NCI-H1417 (cell line): ENCODE measurements at regions not wholly inside any gene's neighbourhood (a gene's known extent, or its start where the extent isn't known, plus 50 kb on each side); places are given as distances from the start of the nearest gene placed in this dataset.

Experiments
- DNase-seq, 3 experiments: peaks; one replicate each; lab custom pipeline; 2025; lab: John Stamatoyannopoulos, UW

DNA sequence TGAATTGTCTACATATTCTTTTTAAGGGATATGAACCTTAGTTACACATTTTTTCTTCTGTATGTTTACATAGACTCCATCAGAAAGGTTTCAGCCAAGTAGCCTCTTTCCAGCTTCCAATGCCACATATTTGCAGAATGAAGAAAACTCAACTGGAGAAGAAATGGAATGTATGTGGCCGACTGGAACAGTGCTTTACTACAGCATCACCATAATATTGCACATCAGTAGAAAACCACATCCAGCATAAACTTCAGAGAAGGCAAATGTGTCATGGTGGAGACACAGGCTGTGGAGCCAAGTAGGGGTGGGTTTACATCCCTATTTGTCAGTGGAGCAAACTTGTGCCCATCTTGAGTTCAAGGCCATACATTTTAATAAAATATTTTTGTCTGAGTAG is 204.8 kb upstream of the LDB2 start:
- no peak for DNase-seq

DNA sequence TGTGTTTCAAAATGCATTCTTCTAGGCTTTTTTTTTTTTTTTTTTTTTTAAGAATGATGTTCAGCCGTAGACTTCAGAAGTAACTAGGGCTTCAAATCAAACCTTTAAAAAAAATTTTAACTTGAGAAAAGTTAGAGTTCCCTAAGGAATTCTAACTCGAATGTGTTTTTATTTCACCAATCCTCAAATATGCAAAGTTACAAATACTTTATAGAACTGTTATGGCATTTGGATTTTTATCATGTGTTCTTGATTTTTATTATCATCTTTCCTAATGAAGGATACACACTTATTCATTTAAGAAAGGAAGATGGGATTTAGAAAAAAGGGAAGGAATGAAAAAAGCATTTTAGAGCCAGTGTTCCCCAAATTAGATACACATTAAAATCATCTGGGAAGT is 200.6 kb upstream of the LDB2 start:
- DNase-seq: no peak

DNA sequence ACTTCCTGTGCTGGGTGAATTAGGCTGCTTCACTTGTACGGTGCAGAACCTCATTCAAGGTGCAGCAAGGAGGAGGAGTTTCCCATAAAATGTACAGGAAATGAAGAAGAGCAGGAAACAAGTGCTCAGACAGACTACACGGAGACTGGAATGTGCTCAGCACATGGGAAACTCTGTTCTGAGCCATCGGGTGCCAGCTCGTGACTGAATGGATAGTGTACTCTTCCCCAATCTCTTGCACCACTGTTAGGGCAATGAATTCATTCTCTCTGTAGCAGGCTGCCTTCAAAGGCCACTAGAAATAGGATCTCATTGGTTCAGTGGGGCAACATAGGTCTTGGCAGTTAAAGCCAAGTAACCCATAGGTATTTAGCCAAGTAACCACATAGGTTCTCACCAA is 200.0 kb upstream of the LDB2 start:
- DNase-seq: no peak

DNA sequence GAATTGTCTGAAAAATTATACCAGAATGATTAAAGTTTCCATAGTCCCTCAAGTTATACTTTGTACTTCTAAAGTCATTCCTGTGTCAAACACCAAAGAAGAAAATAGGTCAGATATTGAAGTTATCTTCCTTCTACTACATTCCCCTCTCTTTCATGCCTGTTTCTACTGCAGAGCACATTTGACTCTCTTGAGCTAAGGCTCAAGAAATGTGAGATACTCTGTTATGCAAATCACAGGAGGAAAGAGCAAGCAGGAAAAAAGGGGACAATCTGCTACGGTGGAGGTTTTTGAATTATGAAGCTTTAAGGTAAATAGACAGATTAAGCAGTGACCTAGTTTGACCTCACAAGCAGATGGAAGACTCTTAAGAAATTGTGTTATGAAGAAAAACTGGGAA is 198.9 kb upstream of the LDB2 start:
- no peak for DNase-seq

DNA sequence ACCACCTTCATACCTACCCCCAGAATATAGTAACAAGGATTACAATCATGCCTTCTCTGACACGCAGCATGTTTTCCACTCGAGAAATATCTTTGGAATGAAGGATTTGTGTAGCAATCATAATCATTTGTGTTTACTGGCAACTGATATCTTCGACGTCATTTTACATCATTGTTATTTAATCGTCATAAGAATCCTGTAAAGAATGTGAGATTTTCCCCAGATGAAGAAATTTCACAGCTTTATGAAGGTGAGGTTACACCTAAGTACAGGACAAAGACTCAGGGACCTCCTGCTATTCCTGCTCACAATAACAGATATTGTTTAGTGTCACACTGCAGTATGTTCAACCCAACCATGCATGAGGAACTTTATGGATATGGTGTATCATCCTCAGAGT is 198.2 kb upstream of the LDB2 start:
- no peak for DNase-seq

DNA sequence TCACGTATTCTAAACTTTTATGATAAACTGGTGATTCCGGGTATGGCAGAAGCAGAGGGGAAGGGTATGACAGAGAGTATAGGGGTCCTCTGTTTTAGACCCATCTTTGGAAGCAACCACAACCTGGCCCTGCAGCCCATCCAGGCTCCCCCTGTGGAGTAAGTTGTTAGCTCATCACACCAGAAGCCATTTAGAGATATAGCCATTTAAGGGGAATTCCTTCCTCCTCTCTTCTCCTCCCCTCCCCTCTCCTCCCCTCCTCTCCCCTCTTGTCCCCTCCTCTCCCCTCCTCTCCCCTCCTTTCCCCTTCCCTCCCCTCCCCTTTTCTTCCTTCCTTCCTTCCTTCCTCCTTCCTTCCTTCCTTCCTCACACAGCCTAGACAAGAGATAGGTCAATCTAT is 197.3 kb upstream of the LDB2 start:
- DNase-seq: no peak

DNA sequence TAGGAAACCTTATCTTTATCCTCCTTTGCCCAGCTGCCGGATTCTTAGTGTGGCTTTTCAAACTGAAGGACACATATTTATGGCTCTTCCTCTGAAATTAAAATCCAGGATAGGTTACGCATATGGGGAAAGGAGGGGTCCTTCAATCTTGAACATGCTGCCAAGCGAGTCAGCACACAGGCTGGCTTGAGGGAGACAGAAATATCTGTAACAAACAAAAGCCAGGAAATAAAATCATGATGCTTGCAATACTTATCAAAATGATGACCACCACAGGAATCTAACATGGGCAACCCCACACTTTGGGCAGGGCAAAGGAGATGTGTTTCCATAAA is 196.4 kb upstream of the LDB2 start:
- DNase-seq: no peak

DNA sequence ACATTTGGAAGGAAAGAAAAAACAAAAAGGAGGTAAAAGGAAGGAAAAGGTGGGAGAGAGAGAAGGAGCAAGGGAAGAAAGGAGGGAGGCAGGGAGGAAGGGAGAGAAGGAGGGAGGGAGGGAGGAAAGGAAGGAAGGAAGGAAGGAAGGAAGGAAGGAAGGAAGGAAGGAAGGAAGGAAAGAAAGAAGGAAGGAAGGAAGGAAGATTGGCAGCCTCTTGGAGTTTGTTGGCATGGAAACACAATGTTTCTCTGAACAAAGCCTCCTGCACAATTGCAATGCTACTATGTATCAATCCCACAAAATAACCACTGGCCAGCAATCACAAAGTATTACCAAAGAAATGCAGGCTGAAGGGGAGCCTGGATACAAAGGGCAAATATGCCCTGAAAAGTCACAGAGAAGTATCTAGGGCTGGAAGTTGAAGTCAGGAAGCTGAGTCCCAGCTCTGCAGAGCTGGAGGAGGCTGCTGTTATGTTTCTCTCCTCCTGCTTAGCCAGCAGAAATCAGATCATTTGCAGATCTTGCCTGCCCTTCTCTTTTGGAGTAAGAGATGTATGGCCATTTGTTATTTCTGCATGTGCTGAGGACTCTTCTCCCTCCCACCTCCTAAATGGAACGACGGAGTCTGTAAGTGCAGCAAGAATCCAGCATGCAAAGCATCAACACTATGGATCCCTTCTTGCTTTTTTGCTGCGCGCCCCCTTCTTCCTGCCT is 195.9 kb upstream of the LDB2 start:
- no peak for DNase-seq

DNA sequence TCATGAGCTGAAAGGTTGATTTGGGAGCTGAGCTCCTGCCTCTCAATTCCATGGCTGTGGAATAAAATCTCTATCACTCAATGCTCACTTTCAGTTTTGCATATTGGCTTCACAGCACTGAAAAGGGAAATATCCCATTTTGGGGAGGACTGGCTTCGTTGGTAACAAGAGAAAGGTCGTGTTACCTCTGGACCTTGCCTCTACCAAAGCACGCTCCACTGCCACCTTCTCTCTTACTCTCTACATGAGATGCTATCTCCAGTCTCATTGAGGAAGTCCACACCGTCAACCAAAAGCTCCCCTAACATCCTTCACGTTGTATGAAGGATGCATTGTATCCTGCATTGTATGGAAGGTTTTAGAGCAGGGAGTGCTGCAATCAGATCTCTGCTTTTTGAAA is 195.0 kb upstream of the LDB2 start:
- DNase-seq: no peak

DNA sequence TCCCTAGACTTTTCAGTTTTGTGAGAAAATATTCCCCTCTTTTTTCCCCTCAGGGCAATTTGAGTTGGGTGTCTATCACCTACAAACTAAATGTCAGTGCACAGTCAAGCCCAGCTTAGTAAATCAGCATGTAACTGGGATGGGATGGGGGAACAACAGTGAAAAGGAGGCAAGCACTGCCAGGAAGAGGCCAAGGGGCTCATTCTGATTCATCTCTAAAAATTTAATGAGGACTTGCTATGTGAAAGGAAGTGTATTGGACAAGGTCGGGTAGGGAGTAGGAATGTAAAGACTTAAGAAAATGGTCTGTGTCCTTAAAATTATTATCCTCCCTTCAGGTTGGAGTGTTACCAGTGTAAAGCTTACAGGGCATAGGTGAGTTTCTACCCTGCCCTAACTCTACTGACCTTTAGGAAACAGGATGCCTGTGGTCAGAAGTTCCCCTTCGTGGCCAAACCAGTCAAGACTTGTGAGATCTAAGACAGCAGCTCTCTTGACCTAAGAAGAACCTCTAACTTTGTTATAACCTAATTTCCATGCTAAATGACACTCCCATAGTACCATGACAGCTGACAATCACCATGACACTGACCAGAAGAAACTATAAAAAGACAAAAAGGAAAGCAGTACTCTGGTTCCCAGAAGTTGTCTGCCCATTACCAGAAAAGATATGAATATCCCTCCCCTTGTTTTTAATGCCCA is 194.4 kb upstream of the LDB2 start:
- DNase-seq: no peak

DNA sequence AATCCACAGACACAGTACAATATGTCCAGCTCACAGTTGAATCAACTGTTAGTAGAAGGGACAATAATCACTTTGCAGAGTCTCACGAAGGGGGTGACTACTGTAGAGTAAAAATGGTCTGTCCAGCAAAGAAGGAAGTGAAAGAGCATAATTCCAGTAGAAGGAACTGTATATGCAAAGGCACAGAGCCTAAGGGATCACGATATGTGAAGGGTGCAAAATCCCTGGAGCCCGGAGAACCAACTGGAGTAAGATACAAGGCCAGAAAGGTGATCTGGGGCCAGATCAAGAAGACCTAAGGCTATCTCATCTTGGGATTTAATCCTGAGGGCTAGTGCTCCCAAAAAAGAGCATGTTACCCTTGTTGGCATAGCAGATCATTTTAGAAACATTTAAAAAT is 192.7 kb upstream of the LDB2 start:
- DNase-seq: no peak

DNA sequence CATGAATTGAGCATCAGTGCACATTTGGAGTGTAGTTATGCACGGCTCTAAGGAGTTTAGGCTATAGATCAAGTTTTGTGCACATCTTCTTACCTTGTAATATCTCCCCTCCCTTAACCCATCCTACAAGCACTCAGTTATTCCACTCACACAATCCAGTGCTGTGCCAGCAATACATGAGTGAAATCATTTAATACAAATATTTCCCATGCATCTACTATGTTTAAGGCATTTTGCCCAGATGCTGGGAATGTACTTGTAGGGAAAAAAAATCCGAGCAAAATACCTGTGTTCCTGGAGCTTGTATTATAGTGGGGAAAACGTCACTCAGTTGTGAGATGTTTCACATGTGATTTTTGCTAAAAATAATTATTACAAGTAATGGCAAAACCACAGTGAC is 191.6 kb upstream of the LDB2 start:
- no peak for DNase-seq

DNA sequence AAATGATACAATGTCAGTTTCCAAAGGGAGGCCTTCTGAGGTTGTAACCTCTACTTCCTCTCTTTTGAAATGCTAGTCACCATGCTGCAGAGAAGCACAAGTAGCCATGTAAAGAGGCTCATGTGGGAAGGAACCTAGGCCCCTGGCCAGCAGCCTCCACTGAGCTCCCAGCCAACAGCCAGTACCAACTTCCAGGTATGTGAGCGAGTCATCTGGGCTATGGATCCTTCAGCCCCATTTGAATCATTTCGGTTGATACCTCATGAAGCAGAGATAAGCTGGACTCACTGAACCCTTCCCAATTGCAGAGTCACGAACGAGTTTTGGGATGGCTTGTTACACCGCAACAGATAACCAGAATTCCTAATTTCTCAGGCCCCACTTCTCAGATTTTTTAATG is 187.0 kb upstream of the LDB2 start:
- DNase-seq: no peak

DNA sequence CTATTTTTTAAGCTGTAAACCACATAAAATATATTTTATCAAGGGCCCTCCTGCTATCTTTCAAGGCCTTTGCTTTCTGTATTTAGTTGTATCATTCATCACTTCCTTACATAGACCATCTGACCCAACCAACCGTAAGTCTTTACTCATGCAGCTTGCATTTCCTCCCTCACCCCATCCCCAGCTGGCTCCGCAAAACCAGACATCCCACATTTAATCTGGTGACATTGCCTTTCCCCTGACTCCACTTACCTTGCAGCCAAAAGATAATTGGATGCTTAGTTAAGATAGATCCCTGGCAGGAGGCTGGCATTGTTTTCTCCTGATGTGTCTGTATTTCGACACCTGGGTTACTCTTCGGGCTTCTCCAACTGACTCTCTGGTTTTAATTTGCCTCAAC is 183.7 kb upstream of the LDB2 start:
- DNase-seq: no peak

DNA sequence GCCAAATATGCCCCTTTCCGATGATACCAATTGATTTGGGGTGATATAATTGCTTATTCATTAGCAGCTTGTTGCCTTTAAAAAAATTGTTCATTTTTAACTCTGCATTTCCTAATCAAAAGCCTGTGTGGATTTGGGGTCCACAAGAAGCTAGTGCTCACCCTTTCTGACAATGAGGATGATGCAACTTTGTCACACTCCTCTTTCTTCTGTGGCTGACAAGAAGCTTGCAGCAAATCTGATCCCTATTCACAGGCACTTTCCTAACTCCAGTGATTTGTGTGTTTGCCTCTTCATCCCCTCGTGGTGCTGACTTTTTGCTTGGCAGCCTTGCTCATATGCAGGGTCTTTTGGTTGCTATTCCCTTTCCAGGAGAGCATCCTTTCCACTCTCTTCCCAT is 182.7 kb upstream of the LDB2 start:
- DNase-seq: no peak

DNA sequence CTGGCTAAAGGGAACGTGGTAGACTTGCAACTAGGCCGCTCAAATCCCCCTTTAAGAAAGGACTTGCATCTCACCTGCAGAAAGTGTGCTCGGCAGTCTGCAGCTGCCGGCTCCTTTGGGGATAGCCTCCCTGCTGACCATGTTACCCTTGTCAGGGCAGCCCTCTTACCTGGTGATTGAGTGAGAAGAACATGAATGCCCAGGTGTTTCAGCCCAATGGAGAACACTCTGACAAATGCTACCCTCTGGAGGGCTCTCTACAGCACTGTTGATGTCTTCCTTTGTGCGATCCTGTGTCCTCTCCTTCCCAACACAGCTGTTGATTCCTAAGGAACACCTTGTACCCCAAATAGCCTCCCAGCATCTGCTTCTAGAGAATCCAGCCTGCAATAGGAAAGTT is 178.7 kb upstream of the LDB2 start:
- DNase-seq: no peak

DNA sequence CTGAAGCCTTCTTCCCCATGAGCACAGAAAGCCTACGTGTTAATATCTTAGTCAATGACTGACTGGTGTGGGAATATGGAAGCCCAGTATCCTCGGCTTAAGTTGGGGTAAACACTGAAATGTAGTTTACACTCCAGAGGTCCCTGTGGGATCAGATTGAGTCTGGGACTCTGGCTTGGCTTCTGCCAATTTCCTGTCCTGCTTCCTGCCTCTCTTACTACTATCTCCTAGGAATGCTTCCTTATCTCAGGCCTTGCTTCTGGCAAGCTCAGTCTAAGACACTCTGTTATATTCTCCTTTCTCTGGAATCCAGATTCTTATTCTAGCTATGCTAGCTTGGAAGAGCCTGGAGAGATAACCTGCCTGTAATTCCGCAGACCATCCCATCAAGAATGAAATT is 174.0 kb upstream of the LDB2 start:
- DNase-seq: no peak

DNA sequence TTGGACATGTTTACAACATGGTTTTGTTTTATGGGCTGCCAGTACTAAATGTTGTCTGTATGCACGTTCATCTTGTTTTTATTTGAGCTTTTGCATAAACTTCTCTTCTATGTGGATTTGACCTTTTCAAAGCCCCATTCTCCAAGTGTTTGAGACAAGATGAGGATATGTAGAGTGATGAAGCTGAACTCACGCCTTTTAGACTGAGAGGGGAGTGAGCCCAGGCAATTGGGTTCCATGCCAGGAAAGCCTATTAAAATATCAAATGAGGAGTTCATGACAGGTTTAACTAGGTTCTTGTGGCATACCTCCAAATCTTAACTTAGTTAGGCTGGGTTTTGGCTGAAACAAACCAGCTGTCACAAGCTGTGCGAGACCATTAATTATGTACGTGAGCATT is 170.4 kb upstream of the LDB2 start:
- no peak for DNase-seq

DNA sequence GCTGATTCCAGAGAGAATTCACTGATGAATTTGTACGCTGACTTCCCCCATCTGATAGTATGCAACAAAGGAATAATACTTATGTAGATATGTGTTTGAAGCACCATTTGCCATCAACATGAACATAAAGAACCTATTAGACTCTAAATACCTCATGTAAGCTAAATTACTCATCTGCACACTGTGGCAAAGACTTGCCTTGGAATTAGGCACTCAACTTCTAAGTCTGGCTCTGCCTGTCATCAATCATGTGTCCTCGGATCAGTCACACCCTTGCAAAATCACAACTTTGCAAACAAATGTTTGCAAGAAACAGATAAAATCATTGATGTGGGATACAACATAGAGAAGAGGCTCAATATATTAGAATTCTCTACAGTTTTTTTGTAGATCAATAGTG is 169.9 kb upstream of the LDB2 start:
- DNase-seq: no peak

DNA sequence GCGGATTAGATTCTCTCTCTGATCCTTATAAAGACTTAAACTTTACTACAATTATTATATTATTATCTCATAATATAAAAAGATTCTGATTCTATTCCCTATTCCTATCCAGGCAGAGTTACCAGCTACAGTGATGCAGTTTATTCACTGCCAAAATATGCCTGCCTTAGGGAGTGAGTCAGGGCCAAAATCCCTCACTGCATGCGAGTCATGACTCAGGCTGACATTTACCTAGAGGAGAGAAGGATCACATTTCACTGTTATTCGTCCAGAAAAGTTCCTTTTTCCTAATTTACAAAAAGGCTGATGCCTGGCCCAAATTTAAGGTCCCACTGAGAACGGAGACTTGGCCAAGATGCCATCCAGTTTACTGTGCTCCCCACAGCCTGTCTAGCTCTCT is 168.5 kb upstream of the LDB2 start:
- DNase-seq: no peak

DNA sequence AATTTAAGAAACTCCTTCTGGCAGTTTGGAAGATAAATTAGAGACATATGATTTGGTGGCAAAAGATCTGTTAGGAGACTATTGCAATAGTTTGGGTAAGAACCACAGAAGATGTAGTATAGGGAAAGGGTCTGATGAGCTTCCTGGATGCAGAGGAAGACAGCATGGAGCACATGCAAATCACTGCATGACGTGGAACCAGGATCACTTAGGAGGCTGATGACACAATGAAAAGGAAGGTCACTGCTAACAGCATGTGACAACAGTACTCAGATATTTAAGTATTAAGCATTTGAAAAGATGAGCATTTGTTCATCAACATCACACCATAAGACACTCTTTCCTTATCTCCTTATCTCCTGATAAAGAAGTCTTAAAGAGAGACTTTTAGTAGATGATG is 167.8 kb upstream of the LDB2 start:
- DNase-seq: no peak

DNA sequence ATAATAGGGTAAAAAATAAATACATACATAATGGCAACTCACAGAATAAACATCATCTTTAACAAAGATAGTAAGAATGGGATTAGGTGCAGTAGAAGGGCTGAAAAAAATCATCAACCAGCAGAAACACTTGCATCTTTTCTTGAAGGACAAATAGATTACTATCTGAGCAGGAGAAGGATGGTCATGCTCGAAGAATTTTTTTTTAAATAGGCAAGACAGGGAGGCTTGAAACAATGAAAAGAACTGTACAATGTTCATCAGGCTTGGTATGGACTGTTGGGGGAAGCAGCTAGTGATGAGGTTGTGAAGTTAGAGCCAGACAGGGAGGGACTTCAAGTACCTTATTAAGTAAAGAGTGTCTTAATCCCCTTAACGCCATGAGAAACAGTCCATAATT is 167.4 kb upstream of the LDB2 start:
- DNase-seq: no peak

DNA sequence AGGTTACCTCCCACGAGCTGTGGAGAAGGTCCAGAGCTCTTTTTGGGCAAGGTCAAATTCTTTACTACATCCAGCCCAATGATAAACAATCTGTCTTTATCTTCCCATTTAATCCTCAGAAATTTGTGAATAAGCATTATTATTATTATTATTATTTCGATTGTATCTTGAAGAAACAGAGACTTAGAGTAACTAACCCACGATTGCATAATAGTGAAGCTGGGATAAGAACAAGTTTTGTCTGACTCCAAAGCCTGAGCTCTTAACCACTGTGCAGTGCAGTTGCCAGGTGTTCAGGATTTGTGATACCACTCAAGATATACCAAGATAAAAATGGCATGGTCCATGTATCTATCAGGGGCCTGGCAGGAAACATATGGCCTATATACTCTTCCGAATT is 166.5 kb upstream of the LDB2 start:
- no peak for DNase-seq

DNA sequence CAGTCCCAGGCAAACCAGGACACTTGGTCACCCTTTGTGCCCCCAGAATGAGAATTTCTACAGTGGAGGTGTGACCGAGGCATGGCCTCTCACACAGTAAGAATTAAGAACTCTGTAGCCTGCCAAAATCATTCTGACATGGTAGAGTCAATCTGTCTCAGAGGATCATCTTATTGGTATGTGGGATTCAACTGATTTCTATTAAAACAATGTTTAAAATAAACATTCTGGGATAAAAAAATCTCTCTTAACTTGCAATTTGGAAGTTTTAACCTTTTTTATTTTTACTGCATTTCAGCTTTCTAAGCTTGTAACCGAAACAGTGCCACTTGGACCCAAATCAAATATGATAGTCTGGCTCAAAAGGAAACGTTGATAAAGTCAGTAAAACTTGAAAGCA is 165.4 kb upstream of the LDB2 start:
- DNase-seq: no peak
